GDM1 (cell line): ENCODE measurements at regions not wholly inside any gene's neighbourhood (a gene's known extent, or its start where the extent isn't known, plus 50 kb on each side); places are given as distances from the start of the nearest gene placed in this dataset.
"Not testable (repeated sequence)": the region's sequence is repeated elsewhere in the genome, so short reads cannot be mapped to it uniquely, and the experiment has no call there.

ENCODE experiments used
- DNase-seq: peaks from one replicate; lab custom pipeline; 2025; lab: John Stamatoyannopoulos, UW

- DNase-seq: no peak
Observed at GRCh38 chr16:60013076-60013475, 1279.0 kb upstream of the GOT2 start.

- DNase-seq: no peak
Observed at GRCh38 chr16:60001523-60001922, 1267.4 kb upstream of the GOT2 start.

DNA sequence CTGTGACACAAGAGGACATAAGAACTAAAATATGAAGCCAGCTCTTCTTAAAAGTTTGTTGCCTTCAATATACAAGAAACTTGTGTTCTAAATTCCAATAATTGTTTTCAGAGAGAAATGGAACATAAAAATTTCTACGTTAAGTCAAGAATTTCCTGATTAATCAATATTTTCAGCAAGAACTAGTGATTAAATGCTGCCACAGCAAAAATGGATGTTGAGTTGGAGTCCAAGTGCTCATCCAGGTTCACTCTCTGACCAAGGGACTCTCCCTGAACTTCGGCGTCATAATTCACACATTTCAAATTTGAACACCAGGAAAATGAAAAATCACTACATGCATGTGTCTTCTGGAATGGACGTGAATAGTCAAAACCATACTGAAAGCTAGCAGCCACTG lies 1263.6 kb upstream of the GOT2 start:
- no peak for DNase-seq

DNA sequence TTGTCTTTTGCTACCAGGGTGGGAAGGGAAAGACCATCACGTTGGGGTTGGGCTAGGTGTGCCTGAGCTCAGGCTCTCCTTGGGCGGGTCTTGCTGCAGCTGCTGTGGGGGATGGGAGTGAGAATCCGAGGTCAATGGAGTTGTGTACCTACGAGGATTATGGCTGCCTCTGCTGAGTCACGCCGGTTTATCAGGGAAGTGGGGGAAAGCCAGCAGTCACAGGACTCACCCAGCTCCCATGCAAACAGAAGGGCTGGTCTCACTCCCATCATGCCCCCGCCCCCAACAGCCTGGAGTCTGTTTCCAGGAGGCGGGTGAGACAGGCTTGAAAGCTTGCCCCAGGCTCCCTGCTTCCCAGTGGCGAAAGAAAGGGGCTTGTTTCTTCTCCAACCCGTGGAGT lies 1259.0 kb upstream of the GOT2 start:
- no peak for DNase-seq

DNA sequence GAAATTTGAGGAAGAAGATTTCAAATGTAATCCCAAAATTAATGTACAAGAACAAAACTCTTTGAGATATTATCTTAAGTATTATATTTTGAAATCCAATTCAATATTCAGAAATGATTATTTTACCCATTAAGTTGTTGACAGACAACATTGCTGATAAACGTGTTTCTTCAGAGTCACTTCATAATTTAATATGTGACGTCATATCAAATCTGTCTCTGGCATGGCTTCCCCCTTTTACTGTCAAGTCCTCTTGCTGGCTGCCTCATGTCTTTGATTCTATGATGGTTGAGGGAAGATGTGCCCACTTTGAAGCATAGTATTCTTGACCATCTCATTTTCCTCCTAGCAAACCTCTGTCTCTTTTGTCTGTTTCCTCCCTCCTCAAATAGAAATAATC lies 1257.1 kb upstream of the GOT2 start:
- no peak for DNase-seq

GRCh38 chr16:59988591-59988990 lies 1254.5 kb upstream of the GOT2 start:
- DNase-seq: no peak

DNA sequence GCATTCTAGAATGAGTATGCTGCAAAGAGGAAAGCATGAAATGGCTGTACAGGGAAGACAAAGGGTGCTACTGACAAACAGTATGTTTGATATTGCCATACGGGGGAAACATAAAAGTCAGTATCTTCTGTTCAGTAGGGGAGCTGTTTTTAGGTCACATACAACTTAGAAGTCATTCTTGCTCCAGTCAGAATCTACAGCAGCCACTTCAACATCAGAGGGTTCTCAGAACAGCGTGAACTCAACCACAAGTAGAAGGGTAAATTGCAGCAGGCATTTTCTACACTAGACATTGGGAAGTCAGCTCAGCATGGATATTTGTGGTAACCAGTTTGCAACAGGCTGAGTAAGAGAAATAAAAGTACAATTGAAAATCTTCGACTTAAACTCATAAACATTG lies 1241.8 kb upstream of the GOT2 start:
- no peak for DNase-seq

DNA sequence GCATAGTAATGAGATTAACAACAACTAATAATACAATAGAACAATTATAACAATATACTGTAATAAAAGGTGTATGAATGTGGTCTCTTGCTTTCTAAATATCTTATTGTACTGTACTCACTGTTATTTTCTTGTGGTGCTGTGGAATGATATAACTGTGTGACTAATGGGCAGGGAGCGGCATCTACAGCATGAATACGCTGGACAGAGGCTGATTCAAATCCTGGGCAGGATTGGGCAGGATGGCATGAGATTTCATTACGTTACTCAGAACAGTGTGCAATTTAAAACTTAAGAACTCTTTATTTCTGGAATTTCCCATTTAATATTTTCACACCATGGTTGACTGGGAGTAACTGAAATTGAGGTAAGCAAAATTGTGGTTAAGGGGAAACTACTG lies 1239.8 kb upstream of the GOT2 start:
- DNase-seq: no peak

DNA sequence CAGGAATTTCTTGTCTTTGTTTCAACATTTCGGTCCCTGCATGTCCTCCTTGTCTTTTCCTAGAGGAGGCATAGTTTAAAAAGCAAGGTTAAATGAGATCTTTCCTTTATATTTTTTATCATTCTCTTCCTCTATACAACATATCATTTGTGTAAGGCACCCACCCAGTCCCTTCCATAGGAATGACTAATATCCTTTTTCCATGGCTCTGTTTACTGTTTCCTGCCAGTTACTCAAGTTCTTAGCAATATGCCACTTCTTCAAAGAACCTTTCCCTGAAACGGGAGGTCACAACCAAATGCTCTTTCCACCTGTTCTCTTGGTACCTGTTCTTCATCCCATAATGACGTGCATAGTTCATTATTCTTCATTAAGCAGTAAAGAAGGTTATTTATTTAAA lies 1237.1 kb upstream of the GOT2 start:
- DNase-seq: no peak

GRCh38 chr16:59964232-59964924 lies 1230.3 kb upstream of the GOT2 start:
- no peak for DNase-seq

- no peak for DNase-seq
Observed at GRCh38 chr16:59959311-59959710, 1225.2 kb upstream of the GOT2 start.

GRCh38 chr16:59950431-59950830 lies 1216.3 kb upstream of the GOT2 start:
- DNase-seq: no peak

DNA sequence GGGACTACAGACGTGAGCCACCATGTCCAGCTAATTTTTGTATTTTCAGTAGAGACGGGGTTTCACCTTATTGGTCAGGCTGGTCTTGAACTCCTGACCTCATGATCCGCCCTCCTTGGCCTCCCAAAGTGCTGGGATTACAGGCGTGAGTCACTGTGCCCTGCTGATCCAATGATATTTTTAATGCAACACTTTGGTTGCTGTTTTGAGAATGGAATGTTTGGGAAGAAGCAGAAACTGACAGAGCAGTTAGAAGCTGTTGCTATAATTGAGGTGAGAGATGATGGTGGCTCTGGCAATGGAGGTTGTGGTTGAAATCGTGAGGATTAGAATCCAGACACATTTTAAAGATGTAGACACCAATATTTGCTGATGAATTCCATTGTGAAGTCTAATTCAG lies 1209.9 kb upstream of the GOT2 start:
- DNase-seq: not testable (repeated sequence)

GRCh38 chr16:59941594-59941993 lies 1207.5 kb upstream of the GOT2 start:
- no peak for DNase-seq

DNA sequence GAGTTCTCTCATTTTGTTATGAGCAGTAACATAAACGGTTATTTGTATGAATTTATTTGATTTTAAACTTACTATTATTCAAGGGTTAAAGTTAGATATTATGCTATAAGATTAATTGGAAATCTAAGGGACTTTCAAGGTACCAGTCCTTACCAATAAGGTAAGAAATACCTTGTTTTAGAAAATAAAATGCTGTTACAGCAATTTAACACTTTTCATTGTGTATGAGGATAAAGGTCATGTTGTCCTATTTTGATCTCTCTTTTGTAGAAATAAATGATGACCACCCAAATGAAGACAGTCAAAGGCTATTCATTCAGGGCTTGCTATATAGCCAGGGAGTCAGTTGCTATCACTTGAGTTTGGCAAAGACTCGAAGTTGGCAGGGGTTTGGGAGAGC lies 1185.9 kb upstream of the GOT2 start:
- no peak for DNase-seq

- DNase-seq: no peak
Observed at GRCh38 chr16:59913666-59914065, 1179.5 kb upstream of the GOT2 start.

DNA sequence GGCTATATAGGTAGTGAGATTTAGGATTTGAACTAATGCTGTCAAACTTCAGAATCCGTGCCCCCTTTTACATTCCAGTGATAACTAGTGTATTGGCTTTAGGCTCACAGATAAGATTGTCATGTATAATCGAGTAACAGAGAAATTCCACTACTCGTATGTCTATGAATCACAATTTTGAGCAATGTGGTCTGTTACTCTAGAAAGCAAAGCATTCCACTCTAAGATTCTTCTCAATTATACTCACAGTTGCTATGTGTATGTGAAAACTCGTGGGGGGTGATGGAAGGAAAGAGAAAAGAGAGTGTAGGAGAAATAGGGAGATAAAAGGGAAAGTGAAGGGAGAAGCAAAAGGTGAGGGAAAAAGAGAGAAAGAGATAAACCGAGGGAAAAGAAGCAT lies 1175.1 kb upstream of the GOT2 start:
- no peak for DNase-seq

- no peak for DNase-seq
Observed at GRCh38 chr16:59907611-59908010, 1173.5 kb upstream of the GOT2 start.

GRCh38 chr16:59905606-59906005 lies 1171.5 kb upstream of the GOT2 start:
- DNase-seq: no peak

DNA sequence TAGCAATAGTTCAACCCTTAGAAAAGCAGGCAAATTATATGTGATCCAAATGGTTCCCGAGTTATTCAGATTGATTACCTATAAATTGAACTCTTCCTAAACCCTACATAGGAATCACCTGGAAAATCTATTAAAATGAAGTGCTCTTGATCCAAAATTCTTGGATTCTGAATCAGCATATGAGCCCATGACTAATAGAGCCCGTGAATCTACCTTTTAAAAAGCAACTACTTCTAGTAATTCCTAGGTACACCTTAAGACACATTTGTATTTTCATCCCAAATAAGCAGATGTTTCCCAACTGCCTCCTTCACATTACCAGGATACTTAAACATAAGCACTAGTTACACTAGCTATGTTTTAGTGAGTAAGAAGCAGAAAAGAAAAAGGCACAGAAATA lies 1171.0 kb upstream of the GOT2 start:
- no peak for DNase-seq

GRCh38 chr16:59899940-59900339 lies 1165.8 kb upstream of the GOT2 start:
- DNase-seq: no peak

GRCh38 chr16:59892376-59892775 lies 1158.3 kb upstream of the GOT2 start:
- no peak for DNase-seq

GRCh38 chr16:59887856-59888255 lies 1153.7 kb upstream of the GOT2 start:
- DNase-seq: no peak

DNA sequence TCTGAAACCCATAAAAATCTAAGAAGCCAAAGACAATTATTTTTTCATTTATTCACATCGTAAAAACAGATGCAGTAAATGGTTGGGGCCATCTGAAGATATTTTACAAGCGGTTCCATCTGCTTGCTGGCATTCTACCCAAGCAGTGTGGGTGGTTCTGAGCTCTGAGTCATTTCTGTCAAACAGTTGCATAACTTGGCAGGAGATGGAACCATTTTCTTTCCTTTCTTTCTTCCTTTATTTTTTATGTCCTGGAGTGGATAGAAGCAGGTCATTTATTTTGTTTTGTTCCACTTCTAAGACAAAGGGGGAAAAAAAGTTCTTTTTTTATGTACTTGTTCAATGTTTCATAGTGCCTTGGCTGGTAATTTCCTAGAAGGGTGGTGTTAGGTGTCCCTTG lies 1151.9 kb upstream of the GOT2 start:
- no peak for DNase-seq

DNA sequence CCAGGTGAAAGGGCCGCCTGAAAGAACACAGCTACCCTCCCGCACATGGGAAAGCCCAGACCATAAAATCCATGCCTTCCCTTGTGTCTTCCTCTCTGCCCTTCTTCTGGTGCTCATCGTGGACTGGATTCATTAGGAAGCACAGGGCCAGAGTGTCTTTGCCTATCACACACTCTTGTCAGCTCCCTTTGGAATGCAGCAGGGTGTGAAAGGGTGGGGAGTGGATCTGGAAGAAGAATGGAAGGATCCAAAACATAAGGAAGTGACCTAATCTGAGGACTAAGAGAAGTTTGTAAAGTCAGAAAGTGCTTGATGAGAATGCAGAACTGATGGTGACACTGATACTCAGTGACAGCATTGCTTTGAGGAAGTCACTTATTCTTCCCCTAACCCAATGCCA lies 1147.3 kb upstream of the GOT2 start:
- DNase-seq: no peak
